ENCODE measurements at regions not wholly inside any gene's neighbourhood (a gene's known extent, or its start where the extent isn't known, plus 50 kb on each side); places are given as distances from the start of the nearest gene placed in this dataset.

- no peaks in the 10 kb centered on the region for H3K27me3 ChIP-seq (ENCODE audit: control insufficient read depth, insufficient read depth, low read length)
- intact Hi-C loops (cut with micrococcal nuclease; ENCODE audit: unreplicated experiment) (no loop called here), in situ Hi-C loops (cut with HindIII; ENCODE audit: low pct_unique_long_range_greater_than_20kb, low sequenced_read_pairs) (no loop called here)
- no peak for ATAC-seq
- ChIA-PET POLR2A (no interaction called here), CTCF (no interaction called here)
- no peak for TF ChIP-seq REST (IDR thresholded peaks at IDR 0.05; ENCODE audit: insufficient read depth in 1 of 2, low read depth in 2 of 2, low read length in 1 of 2)
- no peak for TF ChIP-seq CTCF (IDR thresholded peaks at IDR 0.05)
- TF ChIP-seq POLR2AphosphoS5 (IDR thresholded peaks at IDR 0.05; ENCODE audit: low read depth, low read length) = no peak
- no peak for TF ChIP-seq TCF7L2 (IDR thresholded peaks at IDR 0.05; ENCODE audit: low read depth, low read length)
- no peak for TF ChIP-seq SIN3A (IDR thresholded peaks at IDR 0.05; ENCODE audit: borderline replicate concordance, insufficient read depth, low read depth, low read length)
- no TSS peak for BruUV-seq (replicated peaks)
- H3K27ac ChIP-seq (ENCODE audit: low read length) = no peak overlapping the region
- H3K36me3 ChIP-seq (ENCODE audit: control insufficient read depth, insufficient read depth, low read length) = no peaks in the 10 kb centered on the region
- no peak overlapping the region for H3K4me3 ChIP-seq (ENCODE audit: low read depth in 2 of 2, low read length in 2 of 2)
- H3K9me3 ChIP-seq (ENCODE audit: control insufficient read depth, insufficient read depth, low read depth, low read length) = no peaks in the 10 kb centered on the region
- H3K4me1 ChIP-seq (ENCODE audit: control insufficient read depth, insufficient read depth, low read length) = no peaks in the 10 kb centered on the region
- DNase-seq (ENCODE audit: low read depth, low spot score) = no peak
Measured at GRCh38 chr4:18155067-18156041, 133.8 kb upstream of the LCORL start.

GRCh38 chr4:18138076-18138665 is 116.6 kb upstream of the LCORL start:
- Histone ChIP-seq H3K4me3 (ENCODE audit: low read depth in 2 of 2, low read length in 2 of 2) (no peak overlapping the region), H3K27me3 (ENCODE audit: control insufficient read depth, insufficient read depth, low read length) (no peaks in the 10 kb centered on the region), H3K27ac (ENCODE audit: low read length) (no peak overlapping the region), H3K9me3 (ENCODE audit: control insufficient read depth, insufficient read depth, low read depth, low read length) (no peaks in the 10 kb centered on the region), H3K36me3 (ENCODE audit: control insufficient read depth, insufficient read depth, low read length) (no peaks in the 10 kb centered on the region), H3K4me1 (ENCODE audit: control insufficient read depth, insufficient read depth, low read length) (no peaks in the 10 kb centered on the region)
- CTCF ChIA-PET = no interaction called here
- intact Hi-C loops (cut with micrococcal nuclease; ENCODE audit: unreplicated experiment) (no loop called here), in situ Hi-C loops (cut with HindIII; ENCODE audit: low pct_unique_long_range_greater_than_20kb, low sequenced_read_pairs) (no loop called here)
- no peak for TF ChIP-seq SIN3A (IDR thresholded peaks at IDR 0.05; ENCODE audit: borderline replicate concordance, insufficient read depth, low read depth, low read length)
- TF ChIP-seq TCF7L2 (IDR thresholded peaks at IDR 0.05; ENCODE audit: low read depth, low read length) = no peak
- no peak for TF ChIP-seq POLR2AphosphoS5 (IDR thresholded peaks at IDR 0.05; ENCODE audit: low read depth, low read length)
- no peak for TF ChIP-seq CTCF (IDR thresholded peaks at IDR 0.05)
- TF ChIP-seq REST (IDR thresholded peaks at IDR 0.05; ENCODE audit: insufficient read depth in 1 of 2, low read depth in 2 of 2, low read length in 1 of 2) = no peak
- ATAC-seq (no peak), DNase-seq (ENCODE audit: low read depth, low spot score) (no peak)
- no TSS peak for BruUV-seq (replicated peaks)
- POLR2A ChIA-PET = no interaction called here

Measured in Panc1 (cell line).